ENCODE measurements at regions not wholly inside any gene's neighbourhood (a gene's known extent, or its start where the extent isn't known, plus 50 kb on each side); places are given as distances from the start of the nearest gene placed in this dataset.

DNA sequence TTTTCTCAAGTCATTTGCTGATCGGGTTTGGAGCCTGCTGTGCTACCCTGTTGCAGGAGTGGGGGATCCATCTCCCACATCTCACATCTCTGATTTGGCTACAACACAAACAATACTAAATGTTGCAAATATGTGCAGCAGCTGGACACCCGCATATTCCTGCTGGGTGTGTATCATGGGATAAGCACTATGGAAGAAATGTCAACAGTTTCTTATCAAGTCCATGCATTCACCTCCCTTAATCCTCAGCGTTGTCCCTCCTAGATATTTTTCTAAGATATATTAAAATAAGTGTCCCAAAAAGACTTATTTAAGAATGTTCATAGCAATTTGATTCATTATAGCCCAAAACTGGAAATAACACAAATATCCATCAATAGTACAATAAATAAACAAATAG, 303.7 kb downstream of the TRIB2 start (continued):
- TF ChIP-seq, protein P1, sequence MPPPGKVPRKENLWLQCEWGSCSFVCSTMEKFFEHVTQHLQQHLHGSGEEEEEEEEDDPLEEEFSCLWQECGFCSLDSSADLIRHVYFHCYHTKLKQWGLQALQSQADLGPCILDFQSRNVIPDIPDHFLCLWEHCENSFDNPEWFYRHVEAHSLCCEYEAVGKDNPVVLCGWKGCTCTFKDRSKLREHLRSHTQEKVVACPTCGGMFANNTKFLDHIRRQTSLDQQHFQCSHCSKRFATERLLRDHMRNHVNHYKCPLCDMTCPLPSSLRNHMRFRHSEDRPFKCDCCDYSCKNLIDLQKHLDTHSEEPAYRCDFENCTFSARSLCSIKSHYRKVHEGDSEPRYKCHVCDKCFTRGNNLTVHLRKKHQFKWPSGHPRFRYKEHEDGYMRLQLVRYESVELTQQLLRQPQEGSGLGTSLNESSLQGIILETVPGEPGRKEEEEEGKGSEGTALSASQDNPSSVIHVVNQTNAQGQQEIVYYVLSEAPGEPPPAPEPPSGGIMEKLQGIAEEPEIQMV (tag; conservative IDR thresholded peaks at IDR 0.05; ENCODE audit: low read depth) = no peak
- TF ChIP-seq, protein P2, sequence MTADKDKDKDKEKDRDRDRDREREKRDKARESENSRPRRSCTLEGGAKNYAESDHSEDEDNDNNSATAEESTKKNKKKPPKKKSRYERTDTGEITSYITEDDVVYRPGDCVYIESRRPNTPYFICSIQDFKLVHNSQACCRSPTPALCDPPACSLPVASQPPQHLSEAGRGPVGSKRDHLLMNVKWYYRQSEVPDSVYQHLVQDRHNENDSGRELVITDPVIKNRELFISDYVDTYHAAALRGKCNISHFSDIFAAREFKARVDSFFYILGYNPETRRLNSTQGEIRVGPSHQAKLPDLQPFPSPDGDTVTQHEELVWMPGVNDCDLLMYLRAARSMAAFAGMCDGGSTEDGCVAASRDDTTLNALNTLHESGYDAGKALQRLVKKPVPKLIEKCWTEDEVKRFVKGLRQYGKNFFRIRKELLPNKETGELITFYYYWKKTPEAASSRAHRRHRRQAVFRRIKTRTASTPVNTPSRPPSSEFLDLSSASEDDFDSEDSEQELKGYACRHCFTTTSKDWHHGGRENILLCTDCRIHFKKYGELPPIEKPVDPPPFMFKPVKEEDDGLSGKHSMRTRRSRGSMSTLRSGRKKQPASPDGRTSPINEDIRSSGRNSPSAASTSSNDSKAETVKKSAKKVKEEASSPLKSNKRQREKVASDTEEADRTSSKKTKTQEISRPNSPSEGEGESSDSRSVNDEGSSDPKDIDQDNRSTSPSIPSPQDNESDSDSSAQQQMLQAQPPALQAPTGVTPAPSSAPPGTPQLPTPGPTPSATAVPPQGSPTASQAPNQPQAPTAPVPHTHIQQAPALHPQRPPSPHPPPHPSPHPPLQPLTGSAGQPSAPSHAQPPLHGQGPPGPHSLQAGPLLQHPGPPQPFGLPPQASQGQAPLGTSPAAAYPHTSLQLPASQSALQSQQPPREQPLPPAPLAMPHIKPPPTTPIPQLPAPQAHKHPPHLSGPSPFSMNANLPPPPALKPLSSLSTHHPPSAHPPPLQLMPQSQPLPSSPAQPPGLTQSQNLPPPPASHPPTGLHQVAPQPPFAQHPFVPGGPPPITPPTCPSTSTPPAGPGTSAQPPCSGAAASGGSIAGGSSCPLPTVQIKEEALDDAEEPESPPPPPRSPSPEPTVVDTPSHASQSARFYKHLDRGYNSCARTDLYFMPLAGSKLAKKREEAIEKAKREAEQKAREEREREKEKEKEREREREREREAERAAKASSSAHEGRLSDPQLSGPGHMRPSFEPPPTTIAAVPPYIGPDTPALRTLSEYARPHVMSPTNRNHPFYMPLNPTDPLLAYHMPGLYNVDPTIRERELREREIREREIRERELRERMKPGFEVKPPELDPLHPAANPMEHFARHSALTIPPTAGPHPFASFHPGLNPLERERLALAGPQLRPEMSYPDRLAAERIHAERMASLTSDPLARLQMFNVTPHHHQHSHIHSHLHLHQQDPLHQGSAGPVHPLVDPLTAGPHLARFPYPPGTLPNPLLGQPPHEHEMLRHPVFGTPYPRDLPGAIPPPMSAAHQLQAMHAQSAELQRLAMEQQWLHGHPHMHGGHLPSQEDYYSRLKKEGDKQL (CRISPR knock-in tag; IDR thresholded peaks at IDR 0.05; ENCODE audit: borderline replicate concordance) = no peak
- TF ChIP-seq ZNF707 (CRISPR knock-in tag; conservative IDR thresholded peaks at IDR 0.05) (no peak), GABPB1 (CRISPR knock-in tag; IDR thresholded peaks at IDR 0.05) (no peak), TSC22D4 (tag; IDR thresholded peaks at IDR 0.05) (no peak), HNRNPL (IDR thresholded peaks at IDR 0.05; ENCODE audit: low read depth, low read length) (no peak), CEBPB (tag; IDR thresholded peaks at IDR 0.05) (no peak), NCOA6 (IDR thresholded peaks at IDR 0.05) (no peak), MEIS2 (IDR thresholded peaks at IDR 0.05; ENCODE audit: partially characterized antibody) (peak; percentile 56), POLR2AphosphoS5 (IDR thresholded peaks at IDR 0.05; ENCODE audit: control insufficient read depth, insufficient read depth, low read depth, low read length) (0 out of 2 replicates have a peak, but pooled peaks have one; percentile 39)
- TF ChIP-seq, protein P3, sequence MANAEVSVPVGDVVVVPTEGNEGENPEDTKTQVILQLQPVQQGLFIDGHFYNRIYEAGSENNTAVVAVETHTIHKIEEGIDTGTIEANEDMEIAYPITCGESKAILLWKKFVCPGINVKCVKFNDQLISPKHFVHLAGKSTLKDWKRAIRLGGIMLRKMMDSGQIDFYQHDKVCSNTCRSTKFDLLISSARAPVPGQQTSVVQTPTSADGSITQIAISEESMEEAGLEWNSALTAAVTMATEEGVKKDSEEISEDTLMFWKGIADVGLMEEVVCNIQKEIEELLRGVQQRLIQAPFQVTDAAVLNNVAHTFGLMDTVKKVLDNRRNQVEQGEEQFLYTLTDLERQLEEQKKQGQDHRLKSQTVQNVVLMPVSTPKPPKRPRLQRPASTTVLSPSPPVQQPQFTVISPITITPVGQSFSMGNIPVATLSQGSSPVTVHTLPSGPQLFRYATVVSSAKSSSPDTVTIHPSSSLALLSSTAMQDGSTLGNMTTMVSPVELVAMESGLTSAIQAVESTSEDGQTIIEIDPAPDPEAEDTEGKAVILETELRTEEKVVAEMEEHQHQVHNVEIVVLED (CRISPR knock-in tag; IDR thresholded peaks at IDR 0.05) = no peak
- TF ChIP-seq, protein P4, sequence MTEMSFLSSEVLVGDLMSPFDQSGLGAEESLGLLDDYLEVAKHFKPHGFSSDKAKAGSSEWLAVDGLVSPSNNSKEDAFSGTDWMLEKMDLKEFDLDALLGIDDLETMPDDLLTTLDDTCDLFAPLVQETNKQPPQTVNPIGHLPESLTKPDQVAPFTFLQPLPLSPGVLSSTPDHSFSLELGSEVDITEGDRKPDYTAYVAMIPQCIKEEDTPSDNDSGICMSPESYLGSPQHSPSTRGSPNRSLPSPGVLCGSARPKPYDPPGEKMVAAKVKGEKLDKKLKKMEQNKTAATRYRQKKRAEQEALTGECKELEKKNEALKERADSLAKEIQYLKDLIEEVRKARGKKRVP (CRISPR knock-in tag; IDR thresholded peaks at IDR 0.05) = no peak
- TF ChIP-seq, protein P5, sequence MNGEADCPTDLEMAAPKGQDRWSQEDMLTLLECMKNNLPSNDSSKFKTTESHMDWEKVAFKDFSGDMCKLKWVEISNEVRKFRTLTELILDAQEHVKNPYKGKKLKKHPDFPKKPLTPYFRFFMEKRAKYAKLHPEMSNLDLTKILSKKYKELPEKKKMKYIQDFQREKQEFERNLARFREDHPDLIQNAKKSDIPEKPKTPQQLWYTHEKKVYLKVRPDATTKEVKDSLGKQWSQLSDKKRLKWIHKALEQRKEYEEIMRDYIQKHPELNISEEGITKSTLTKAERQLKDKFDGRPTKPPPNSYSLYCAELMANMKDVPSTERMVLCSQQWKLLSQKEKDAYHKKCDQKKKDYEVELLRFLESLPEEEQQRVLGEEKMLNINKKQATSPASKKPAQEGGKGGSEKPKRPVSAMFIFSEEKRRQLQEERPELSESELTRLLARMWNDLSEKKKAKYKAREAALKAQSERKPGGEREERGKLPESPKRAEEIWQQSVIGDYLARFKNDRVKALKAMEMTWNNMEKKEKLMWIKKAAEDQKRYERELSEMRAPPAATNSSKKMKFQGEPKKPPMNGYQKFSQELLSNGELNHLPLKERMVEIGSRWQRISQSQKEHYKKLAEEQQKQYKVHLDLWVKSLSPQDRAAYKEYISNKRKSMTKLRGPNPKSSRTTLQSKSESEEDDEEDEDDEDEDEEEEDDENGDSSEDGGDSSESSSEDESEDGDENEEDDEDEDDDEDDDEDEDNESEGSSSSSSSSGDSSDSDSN (IDR thresholded peaks at IDR 0.05; ENCODE audit: borderline replicate concordance in 1 of 2, low read depth in 2 of 2, low read length in 2 of 2) = no peak
- TF ChIP-seq, protein P6, sequence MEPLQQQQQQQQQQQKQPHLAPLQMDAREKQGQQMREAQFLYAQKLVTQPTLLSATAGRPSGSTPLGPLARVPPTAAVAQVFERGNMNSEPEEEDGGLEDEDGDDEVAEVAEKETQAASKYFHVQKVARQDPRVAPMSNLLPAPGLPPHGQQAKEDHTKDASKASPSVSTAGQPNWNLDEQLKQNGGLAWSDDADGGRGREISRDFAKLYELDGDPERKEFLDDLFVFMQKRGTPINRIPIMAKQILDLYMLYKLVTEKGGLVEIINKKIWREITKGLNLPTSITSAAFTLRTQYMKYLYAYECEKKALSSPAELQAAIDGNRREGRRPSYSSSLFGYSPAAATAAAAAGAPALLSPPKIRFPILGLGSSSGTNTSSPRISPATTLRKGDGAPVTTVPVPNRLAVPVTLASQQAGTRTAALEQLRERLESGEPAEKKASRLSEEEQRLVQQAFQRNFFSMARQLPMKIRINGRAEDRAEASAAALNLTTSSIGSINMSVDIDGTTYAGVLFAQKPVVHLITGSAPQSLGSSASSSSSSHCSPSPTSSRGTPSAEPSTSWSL (CRISPR knock-in tag; IDR thresholded peaks at IDR 0.05; ENCODE audit: borderline replicate concordance) = no peak
